ENCODE measurements at regions not wholly inside any gene's neighbourhood (a gene's known extent, or its start where the extent isn't known, plus 50 kb on each side); places are given as distances from the start of the nearest gene placed in this dataset.

DNA sequence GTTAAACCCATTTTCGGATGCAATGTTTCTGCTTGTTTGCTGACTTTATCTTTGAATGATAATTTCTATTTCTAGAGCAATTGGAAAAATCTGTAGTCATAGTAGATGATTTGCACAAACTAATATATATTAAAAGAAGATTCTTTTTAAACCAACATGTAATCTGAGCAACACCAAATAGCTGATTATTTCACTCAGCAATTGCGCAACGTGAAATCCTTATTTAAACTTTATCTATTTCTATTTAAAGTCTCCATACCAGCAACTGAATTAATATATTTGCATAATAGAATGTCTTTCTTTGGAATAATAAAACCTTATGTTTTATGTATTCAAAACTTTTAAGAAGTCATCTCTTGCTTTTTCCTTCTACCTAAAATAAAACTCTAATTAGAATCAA is 1132.4 kb downstream of the FLRT2 start:
- no peak for DNase-seq

DNA sequence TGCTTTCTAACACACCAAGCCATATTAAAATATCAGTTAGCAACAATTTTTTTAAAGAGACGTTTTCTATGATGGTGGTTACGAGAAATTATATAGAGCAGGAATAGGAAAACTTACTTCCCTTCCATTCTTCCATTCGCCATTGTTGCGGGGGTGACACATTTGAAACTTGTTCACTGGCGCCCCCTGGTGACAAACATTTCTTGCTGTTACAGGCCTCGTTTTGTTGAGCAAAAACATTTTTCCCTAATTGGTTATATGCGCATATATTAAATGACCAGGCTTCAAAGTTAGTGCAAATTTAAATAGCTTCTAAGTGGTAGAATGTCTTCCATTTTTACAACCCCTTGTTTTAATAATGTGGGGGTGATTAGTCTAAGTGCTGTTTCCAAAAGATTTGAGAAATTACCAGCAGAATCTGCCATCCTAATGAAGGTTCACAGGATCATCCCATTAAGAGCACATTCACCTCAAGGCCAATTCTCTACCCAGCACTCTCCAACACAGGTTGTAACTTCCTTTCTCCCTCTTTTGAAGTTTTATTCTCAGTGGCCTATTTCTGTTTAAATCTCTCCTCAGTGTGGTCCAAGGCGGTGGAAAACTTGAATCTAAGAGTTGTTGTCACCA is 1124.7 kb downstream of the FLRT2 start:
- DNase-seq: peak; percentile 28

DNA sequence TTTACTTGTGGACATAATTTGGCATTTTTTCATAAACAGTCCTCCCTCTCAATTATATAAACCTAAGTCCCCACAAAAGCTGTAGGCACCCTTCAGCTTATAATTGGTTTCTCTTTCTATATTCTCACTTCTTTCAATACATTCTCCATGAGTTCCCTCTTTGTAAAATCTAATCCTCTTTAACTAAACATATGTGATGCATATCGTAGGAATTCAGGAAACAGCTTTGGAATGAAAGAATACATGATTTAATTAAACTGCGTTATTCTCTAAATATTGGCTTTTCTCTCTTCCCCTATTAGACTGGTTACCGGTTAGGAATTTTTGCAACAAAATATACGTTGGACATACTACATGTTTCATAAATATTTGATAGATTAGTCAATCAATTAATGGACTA is 1122.6 kb downstream of the FLRT2 start:
- DNase-seq: peak; percentile 69

DNA sequence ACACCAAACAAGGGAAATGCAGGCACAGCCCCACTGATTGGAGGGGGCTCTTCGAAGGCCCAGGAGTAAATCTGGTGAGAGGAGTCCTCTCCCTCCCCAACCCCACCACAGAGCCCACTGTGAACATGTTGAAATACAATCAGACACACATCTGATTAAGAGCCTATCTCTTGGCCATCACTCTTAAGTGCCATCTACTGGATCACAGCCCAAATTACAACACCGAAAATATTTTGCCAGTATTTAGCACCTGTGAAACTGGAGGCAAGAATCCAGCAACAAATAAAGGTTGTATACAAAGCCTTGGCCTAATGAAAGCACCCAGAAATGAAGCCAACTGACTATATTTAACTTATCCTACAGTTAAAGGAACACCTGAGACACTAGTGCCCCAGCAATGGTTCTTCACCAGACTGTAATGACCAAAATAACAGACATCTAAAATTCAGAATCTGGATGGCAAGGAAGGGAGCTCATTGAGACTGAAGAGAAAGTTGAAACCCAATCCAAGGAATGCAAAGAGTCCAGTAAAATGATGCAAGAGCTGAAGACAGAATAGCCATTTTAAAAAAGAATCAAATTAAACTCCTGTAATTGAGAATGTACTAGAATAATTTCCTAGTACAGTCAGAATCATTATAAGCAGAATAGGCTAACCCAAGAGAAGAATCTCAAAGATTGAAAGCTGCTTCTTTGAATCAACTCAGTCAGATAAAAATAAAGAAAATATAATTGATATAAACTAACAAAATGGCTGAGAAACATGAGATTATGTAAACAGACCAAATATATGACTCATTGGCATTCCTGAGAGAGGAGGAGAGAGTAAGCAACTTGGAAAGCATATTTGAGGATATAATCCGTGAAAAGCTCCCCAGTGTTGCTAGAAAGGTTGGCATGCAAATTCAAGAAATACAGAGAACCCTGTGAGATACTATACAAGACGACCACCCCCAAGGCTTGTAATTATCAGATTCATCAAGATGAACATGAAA is 1117.0 kb downstream of the FLRT2 start:
- peak; percentile 58 for DNase-seq

DNA sequence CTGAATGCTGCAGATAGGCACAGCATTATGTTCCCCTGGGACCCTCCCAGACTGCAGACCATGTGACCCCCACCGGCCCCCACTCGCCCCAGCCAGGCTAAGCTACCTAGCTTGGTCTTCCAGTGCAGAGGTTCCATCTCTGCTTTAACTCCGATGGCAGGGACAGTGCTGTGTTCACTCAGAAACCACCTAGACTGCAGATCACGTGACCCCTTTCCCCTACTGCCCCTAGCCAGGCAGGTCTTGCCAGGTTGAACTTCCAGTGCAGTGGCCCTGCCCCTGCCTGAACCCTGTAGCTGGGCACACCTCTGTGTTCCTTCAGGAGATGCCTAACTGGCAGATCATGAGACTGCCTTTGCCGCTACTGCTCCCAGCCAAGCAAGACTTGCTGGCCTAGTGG is 1116.2 kb downstream of the FLRT2 start:
- no peak for DNase-seq

DNA sequence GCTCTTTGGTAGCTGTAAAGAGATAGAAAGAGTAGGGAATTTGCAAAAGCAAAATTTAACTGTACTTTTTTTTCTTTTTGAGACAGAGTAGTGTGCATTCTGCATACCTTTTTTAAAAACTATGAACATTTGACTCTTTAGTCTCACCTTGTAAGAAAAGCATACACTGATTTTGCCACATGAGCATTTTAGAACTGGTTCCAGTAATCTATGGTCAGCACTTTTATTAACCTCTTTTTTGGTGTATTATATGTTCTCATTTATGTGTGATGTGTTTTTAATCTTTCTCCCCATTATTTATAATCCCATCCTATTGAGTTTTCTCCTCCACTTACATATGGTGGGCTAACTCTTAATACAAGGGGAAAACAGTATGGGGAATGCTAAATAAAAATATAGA is 1111.4 kb downstream of the FLRT2 start:
- DNase-seq: no peak

DNA sequence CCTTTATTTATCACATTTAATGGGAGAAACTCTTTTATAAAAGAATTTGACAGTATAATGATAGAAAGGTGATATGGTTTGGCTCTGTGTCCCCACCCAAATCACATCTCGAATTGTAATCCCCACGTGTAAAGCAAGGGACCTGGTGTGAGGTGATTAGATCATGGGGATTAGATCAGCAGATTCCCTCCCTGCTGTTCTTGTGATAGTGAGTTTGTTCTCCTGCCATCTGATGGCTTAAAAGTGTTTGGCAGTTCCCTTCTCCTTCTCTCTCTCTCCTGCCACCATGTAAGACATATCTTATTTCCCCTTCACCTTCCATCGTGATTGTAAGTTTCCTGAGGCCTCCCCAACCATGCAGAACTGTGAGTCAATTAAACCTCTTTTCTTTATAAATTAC is 1110.3 kb downstream of the FLRT2 start:
- no peak for DNase-seq

DNA sequence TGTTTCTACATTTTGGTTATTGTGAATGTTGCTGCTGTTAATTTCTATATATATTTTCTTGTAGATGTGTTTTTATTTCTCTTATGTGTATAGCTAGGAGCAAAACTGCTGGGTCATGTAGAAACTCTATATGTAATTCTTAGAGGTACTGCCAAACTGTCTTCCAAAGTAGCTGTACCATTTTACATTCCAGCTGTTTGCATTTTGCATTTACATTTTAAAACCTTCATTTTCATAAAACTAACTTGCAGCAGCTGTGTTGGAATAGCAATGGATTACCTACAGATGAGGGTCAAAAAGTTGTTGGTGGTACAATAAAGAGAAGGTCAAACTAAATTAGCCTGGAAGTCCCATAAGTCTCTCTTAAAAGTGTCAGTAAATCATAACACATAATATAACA is 1109.7 kb downstream of the FLRT2 start:
- no peak for DNase-seq

DNA sequence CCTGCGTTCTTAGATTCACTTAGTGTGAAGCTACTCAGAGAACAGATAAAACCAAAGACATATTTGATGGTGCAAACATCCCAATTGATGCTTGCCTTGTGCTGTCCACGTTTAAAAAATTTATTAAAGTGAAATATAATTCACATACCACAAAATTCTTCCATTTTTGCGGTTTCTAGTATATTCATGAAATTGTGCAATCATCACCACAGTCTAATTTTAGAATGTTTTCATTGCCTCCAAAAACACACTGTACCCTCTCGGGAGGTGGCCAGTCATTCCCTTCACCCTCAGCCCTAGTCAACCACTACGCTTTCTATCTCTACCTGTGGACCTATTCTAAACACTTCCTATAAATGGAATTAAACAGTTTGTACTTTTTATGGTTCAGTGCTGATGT is 1109.2 kb downstream of the FLRT2 start:
- DNase-seq: peak; percentile 43

DNA sequence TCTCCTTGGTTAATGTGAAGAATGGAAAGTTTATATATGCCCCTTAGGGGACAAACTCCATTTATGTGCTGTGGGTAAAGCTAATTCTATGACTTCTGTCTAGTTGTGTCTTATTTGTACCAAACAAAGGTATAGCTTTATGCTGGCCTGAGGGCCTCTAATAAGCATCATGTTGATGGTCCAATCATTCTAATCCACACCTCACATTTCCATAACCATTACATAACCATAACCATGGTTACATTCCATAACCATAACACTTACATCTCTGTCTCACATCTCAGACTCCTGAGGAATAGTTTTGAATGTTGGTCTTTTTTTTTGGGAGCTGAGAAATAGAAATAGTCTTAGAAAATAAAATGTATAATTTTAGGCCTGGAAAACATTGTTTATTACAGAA is 1097.1 kb downstream of the FLRT2 start:
- DNase-seq: no peak

DNA sequence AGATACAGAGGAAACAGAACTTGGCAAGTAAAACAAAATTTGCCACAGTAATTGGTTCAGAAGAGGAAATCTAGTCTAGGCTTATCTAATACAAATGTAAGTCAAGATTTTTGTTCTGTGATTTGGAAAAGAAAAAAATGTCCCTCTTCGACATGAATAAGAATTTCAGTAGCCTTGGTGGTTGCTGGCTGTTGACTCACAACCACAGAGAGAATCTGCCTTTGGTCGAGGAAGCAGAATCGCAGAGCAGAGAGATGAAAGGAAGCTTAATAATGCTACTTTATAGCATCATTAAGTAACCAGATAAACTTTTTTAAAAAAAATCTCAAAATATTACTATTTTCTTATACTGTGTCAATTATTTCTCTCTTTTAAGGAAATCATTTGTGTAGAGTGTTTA is 1096.6 kb downstream of the FLRT2 start:
- DNase-seq: peak; percentile 56

DNA sequence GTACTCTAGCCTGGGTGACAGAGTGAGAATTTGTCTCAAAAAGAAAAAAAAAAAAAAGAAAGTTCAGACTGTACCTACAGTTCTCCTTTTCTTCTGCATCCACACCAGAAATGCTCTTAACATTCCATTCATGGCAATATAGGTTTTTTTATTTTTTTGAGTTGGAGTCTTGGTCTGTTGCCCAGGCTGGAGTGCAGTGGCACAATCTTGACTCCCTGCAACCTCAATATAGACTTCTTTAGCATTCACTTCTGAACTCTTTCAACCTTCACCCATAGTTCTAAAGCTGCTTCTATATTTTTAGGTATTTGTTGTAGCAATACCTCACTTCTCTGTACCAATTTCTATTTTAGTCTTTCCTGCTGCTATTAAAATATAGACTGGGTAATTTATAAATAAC is 1095.7 kb downstream of the FLRT2 start:
- peak; percentile 33 for DNase-seq

DNA sequence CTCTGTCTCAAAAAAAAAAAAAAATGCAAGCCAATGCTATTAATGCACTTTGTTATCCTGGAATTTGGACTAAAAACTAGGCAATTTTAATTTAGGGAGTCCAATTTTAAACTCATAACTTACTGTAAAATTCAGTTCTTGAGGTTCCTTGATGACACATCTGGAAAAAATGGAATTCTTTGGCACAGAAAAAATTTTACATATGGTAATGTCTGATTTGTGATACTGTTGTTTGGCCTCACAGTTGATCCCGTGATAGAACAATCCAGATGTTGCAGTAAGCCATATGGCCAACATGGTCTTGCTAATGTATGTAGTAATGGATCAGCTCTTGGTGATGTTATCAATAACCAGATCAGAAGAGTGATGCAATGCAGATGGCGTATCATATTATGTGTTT is 1089.8 kb downstream of the FLRT2 start:
- DNase-seq: peak; percentile 51

DNA sequence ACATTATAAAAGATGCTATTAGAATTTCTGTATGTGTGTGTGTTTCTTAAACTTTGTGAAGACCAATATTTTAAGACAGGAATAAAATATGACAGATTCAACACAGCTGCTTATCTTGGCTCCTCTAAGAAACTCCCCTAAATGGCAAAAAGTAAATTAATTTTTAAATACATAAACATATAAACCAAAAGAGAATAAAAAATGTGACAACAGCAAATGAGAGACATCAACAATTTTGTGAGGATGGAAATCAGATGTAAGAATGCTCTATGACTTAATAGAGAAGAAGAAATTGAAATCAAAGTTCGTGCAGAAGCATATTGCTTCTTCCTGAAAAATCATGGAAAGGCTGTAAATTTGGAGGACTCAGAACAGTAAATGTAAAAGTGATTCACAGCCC is 1083.8 kb downstream of the FLRT2 start:
- DNase-seq: no peak

DNA sequence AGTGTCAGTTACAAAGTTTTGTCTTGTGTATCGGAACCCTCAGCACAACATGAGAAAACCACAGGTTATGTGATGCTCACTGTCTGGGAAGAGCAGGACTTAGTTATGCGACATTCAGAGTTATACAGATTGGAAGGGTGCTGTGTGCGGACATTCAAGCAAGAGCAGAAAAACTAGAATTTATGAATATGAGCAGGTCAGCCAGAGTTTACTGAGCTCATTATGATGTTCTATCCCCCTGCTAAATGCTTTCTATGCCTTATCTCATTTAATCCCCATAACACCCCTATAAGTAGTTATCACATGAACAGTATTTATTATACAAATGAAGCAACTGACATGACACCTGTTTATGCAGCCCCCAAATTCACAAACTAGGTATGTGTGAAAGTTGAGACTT is 1083.2 kb downstream of the FLRT2 start:
- no peak for DNase-seq

DNA sequence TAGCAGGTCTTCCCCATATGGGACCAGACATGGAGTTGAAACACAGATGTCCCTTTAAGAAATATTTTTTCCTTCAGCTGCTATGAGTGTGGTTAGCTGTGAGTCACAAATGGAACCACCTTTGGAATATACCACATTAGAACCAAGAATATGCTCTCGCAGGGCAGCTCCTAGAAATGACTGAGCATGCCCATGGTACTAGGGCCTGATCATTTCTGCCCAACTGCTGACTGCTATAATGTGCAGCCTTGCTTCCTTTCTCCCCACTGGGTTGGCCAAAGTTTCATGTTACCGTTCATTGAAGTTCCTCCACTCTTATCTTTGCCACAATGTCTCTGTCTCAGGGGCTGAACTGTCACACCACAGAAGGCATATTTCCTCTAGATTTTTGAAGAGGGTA is 1074.6 kb downstream of the FLRT2 start:
- DNase-seq: peak; percentile 55

DNA sequence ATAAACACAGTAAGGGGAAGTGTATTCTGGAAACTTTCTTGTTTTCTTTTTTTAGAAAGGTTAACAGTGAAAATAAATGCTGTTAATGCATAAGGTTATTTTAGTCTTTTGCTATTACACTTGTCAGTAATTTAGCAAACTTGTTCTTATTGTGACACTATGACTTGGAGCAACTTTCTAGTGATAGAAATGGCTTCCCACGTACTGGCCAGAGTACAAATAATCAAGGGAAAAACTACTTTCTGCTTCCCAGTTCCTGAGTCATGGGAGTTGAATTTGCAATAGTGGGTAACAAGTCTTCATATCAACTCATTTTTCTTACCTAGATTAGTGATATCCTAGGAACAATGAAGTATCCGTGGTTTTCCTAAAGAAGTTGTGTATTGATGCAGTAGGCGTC is 1072.3 kb downstream of the FLRT2 start:
- no peak for DNase-seq

DNA sequence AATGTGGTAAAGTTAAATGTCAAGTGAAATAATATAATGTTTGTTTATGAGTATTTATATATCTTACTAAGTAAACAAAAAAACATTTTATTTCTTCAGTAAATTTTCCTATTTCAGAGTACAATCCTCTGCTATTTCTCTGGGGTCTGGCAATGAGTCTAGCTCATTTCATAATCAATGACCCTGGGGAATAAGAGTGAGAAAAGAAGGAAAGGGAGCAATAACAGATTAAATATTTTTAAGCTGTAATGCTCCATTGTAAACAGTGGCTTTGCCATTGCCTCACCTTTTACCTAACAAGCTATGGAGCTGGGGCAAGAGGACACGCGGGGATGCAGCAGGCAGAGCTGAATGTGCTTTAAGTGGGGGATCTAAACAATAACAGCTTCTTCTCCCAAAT is 1071.9 kb downstream of the FLRT2 start:
- DNase-seq: no peak

DNA sequence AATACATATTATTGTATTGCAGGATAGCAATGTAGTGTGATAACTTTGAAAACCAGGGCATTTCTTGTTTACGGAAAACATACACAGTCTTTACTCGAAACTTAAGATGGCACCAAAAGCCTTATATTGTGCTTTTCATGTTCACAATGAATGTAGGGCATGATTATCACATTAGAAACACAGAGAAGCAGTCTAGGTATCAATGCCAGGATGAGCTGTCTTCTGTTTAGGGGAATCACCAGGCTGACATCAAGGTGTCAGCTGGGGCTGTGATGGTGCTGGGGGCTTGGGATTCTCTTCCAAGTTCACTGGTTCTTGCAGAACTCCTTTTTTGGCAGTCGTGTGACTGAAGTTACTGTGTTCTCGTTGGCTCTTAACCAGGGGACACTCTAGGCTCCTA is 1067.3 kb downstream of the FLRT2 start:
- DNase-seq: no peak

DNA sequence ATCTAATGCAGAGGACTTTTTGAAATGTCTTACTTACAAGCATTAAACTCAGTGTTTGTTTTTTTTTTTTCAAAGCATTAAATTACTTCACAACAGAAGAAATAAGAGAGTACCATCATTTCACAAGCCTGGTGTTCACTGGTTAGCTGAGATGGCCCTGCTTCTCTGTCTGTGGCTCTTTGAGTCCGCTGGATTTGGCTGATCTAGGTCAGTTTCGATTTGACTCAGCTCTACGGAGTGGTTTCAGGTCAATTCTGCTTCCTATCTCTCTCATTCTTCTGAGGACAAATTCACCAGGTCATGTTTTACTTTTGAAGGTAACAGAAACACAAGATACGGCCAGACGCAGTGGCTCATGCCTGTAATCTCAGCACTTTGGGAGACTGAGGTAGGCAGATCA is 1066.1 kb downstream of the FLRT2 start:
- no peak for DNase-seq

DNA sequence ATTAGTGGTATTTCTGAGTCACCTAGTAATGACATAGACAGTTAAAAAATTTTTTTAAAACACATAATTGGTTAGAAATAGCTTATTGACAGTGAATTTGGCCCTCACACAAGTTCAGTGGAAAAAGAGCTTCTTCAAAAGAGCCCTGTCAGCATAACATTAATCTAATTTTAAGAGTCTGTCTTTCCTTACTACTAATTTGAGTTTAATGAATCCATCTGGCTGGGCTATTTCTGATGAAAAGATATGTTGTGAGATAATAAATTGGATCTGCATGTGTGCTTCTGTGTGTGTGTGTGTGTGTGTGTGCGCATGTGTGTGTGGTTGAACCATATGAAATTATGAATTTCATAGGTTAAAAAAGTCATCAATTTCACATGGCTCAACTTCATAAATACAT is 1045.2 kb downstream of the FLRT2 start:
- DNase-seq: peak; percentile 89

DNA sequence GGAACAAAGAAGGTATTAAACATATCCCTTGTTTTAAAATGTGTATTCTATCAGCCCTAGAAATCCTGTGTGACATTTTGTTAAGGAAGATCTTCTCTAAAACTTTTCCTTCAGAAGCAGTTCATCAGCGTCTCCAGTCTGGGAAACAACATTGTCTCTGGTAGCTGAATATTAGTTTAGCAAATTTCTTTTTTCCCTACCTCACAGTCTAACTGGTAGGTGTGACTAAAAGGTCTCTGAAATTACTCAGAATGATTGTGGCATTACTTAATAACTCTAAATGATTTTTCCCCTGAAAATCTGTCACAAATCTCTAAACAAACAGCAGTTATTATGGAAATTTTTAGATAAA is 1044.8 kb downstream of the FLRT2 start:
- no peak for DNase-seq

DNA sequence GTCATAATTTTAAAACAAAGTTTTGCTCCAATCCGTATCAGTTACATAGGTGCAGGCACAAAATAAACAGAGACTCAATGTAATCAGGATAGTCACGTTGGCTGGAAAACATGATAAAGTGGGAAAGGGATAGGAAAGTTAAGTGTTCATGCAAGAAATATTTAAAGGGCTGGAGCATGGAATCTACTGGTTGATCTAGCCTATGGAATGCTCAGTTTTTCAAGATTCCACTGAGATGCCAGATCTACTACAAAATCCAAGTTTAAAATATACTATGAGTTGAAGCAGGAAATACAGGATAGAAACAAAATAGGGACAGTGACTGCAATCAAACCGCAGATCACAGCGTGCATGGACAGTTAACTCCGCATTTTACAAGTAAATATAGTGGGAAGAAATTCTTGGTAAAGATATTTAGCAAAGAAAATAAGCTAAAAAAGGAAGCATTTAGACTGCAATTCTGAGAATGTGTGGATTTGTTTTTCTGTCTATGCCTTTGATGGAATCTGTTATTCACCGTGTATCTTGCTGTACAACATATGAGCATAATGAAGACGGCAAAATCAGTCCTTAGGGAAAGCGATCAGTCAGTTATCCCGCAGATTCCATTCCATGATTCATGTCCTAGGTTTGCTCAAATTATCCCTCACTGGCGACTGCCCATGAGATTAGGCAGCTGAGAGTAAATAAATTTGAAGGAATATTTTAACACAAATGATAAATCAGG is 1044.3 kb downstream of the FLRT2 start:
- DNase-seq: peak; percentile 93

DNA sequence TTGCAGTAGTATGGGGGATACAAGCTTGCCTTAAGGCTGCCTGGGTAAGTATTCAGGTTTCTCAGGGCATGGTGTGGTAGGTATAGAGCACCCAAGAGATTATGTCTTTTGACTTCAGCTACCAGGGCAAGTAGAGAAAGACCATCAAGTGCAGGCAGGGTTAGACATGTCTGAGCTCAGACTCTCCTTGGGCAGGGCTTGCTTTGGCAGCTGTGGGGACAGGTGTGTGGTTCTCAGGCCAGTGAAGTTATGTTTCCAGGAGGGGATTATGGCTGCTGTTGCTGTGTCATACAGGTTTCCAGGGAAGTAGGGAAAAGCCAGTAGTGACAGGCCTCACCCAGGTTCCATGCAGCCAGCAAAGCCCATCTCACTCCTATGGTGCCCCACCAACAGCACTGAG is 1040.4 kb downstream of the FLRT2 start:
- no peak for DNase-seq
